ENCODE measurements at regions not wholly inside any gene's neighbourhood (a gene's known extent, or its start where the extent isn't known, plus 50 kb on each side); places are given as distances from the start of the nearest gene placed in this dataset.

DNA sequence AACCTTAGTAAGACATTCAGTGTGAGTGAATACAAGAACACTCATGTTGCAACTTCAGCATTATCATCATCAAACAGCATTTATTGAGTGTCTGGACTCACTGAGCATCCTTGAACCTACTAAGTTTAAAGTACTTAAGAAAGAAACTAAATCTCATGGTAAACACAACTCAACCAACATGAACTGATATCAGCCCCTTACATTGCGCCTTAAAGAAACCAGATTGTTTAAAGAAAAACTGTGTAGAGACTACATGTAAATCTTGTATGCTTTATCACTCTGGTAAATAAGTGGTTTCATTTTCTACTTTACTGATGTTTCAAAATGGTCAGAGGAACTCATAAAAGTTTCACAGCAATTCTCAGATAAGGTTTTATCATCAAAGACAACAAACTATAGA is 157.5 kb upstream of the FERD3L start:
- no peak overlapping the region for H3K4me3 ChIP-seq (ENCODE audit: insufficient read depth, low read depth, low read length)
- Mint-ChIP-seq H3K4me3 (ENCODE audit: unreplicated experiment) (no peak overlapping the region), H3K9me3 (ENCODE audit: unreplicated experiment) (no peaks in the 10 kb centered on the region), H3K36me3 (ENCODE audit: low read depth, unreplicated experiment) (no peaks in the 10 kb centered on the region), H3K27me3 (ENCODE audit: low read depth, unreplicated experiment) (no peaks in the 10 kb centered on the region), H3K4me1 (ENCODE audit: low read depth, unreplicated experiment) (no peaks in the 10 kb centered on the region), H3K27ac (ENCODE audit: unreplicated experiment) (no peak overlapping the region)
- H3K9me3 ChIP-seq (ENCODE audit: insufficient read depth, low read depth, low read length), result no peaks in the 10 kb centered on the region
- H3K9ac ChIP-seq (ENCODE audit: low read length), result no peak overlapping the region
- no peaks in the 10 kb centered on the region for H3K36me3 ChIP-seq (ENCODE audit: insufficient read depth, low read length)
- no peaks in the 10 kb centered on the region for H3K79me2 ChIP-seq (ENCODE audit: insufficient read depth, low read length)
- H2AFZ ChIP-seq (ENCODE audit: low read depth, low read length), result no peak overlapping the region
- no peaks in the 10 kb centered on the region for H3K4me1 ChIP-seq (ENCODE audit: insufficient read depth, low read length)
- FAIRE-seq (no peak), DNase-seq (ENCODE audit: low read depth) (no peak)
- no peaks in the 10 kb centered on the region for H3K27me3 ChIP-seq (ENCODE audit: insufficient read depth, low read length)
- H3K27ac ChIP-seq (ENCODE audit: low read depth, low read length), result no peak overlapping the region
- H4K20me1 ChIP-seq (ENCODE audit: insufficient read depth, low read length), result no peaks in the 10 kb centered on the region
- no peak for TF ChIP-seq EZH2 (IDR thresholded peaks at IDR 0.05; ENCODE audit: insufficient read depth, low read length)
- TF ChIP-seq, protein P1, sequence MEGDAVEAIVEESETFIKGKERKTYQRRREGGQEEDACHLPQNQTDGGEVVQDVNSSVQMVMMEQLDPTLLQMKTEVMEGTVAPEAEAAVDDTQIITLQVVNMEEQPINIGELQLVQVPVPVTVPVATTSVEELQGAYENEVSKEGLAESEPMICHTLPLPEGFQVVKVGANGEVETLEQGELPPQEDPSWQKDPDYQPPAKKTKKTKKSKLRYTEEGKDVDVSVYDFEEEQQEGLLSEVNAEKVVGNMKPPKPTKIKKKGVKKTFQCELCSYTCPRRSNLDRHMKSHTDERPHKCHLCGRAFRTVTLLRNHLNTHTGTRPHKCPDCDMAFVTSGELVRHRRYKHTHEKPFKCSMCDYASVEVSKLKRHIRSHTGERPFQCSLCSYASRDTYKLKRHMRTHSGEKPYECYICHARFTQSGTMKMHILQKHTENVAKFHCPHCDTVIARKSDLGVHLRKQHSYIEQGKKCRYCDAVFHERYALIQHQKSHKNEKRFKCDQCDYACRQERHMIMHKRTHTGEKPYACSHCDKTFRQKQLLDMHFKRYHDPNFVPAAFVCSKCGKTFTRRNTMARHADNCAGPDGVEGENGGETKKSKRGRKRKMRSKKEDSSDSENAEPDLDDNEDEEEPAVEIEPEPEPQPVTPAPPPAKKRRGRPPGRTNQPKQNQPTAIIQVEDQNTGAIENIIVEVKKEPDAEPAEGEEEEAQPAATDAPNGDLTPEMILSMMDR (IDR thresholded peaks at IDR 0.05; ENCODE audit: insufficient read depth, low read depth, low read length), result no peak
- no peak overlapping the region for H3K4me2 ChIP-seq (ENCODE audit: low read length)

DNA sequence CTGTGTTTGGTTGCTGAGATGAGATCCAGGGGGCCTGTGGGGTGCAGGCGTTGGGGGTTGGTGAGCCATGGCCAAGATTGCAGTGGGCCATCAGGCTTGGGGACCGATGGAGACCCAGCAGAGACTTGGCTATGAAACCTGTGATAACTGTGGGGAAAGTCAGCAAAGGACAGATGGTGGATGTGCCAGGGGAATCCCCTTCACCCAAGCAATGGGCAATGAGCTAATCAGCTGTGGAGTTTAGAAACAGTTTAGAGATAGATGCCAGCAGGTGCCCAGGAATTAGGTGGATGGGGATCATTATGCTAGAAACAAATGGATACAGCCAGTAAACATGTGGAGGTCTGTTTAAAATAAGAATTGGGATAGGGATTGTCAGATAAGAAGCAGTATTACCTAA is 151.4 kb upstream of the FERD3L start:
- Histone ChIP-seq H3K4me1 (ENCODE audit: insufficient read depth, low read length) (no peaks in the 10 kb centered on the region), H3K9ac (ENCODE audit: low read length) (no peak overlapping the region), H2AFZ (ENCODE audit: low read depth, low read length) (no peak overlapping the region), H3K27me3 (ENCODE audit: insufficient read depth, low read length) (no peaks in the 10 kb centered on the region), H3K27ac (ENCODE audit: low read depth, low read length) (no peak overlapping the region), H3K4me3 (ENCODE audit: insufficient read depth, low read depth, low read length) (no peak overlapping the region), H3K9me3 (ENCODE audit: insufficient read depth, low read depth, low read length) (no peaks in the 10 kb centered on the region), H3K36me3 (ENCODE audit: insufficient read depth, low read length) (no peaks in the 10 kb centered on the region), H4K20me1 (ENCODE audit: insufficient read depth, low read length) (no peaks in the 10 kb centered on the region), H3K79me2 (ENCODE audit: insufficient read depth, low read length) (no peaks in the 10 kb centered on the region), H3K4me2 (ENCODE audit: low read length) (no peak overlapping the region)
- DNase-seq (ENCODE audit: low read depth) (no peak), FAIRE-seq (no peak)
- Mint-ChIP-seq H3K27ac (ENCODE audit: unreplicated experiment) (no peak overlapping the region), H3K4me1 (ENCODE audit: low read depth, unreplicated experiment) (peaks cover 8% of the 10 kb centered on the region), H3K36me3 (ENCODE audit: low read depth, unreplicated experiment) (no peaks in the 10 kb centered on the region), H3K9me3 (ENCODE audit: unreplicated experiment) (no peaks in the 10 kb centered on the region), H3K4me3 (ENCODE audit: unreplicated experiment) (no peak overlapping the region), H3K27me3 (ENCODE audit: low read depth, unreplicated experiment) (no peaks in the 10 kb centered on the region)
- TF ChIP-seq, protein P1 (IDR thresholded peaks at IDR 0.05; ENCODE audit: insufficient read depth, low read depth, low read length), result no peak
- TF ChIP-seq EZH2 (IDR thresholded peaks at IDR 0.05; ENCODE audit: insufficient read depth, low read length), result no peak

DNA sequence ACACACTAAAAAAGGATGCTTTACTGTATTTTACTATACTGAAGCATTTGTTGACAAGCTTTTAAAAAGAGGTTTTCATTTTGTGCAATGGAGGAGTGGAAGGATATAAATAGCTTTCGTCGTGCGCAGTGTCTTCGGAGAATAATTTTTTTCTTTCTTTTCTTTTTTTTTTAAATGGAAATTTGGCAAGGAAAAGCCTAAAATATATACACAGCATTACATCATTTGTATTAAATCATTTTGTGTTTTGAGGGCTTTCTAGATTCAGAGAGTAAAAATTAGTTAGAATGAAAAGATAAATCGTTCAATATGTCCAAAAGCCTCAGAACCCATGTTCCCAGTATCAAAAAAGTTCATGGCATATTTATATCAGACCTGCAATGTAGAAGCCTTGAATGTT is 150.2 kb upstream of the FERD3L start:
- no peak overlapping the region for H3K27ac Mint-ChIP-seq (ENCODE audit: unreplicated experiment)
- Histone ChIP-seq H3K27me3 (ENCODE audit: insufficient read depth, low read length) (no peaks in the 10 kb centered on the region), H3K9ac (ENCODE audit: low read length) (no peak overlapping the region), H2AFZ (ENCODE audit: low read depth, low read length) (no peak overlapping the region), H3K27ac (ENCODE audit: low read depth, low read length) (no peak overlapping the region), H3K4me3 (ENCODE audit: insufficient read depth, low read depth, low read length) (no peak overlapping the region), H3K79me2 (ENCODE audit: insufficient read depth, low read length) (no peaks in the 10 kb centered on the region), H3K36me3 (ENCODE audit: insufficient read depth, low read length) (no peaks in the 10 kb centered on the region), H4K20me1 (ENCODE audit: insufficient read depth, low read length) (no peaks in the 10 kb centered on the region), H3K4me1 (ENCODE audit: insufficient read depth, low read length) (no peaks in the 10 kb centered on the region), H3K9me3 (ENCODE audit: insufficient read depth, low read depth, low read length) (no peaks in the 10 kb centered on the region), H3K4me2 (ENCODE audit: low read length) (no peak overlapping the region)
- DNase-seq (ENCODE audit: low read depth) (no peak), FAIRE-seq (no peak)
- H3K27me3 Mint-ChIP-seq (ENCODE audit: low read depth, unreplicated experiment), result no peaks in the 10 kb centered on the region
- no peak overlapping the region for H3K4me3 Mint-ChIP-seq (ENCODE audit: unreplicated experiment)
- H3K4me1 Mint-ChIP-seq (ENCODE audit: low read depth, unreplicated experiment), result peaks cover 8% of the 10 kb centered on the region
- H3K36me3 Mint-ChIP-seq (ENCODE audit: low read depth, unreplicated experiment), result no peaks in the 10 kb centered on the region
- no peaks in the 10 kb centered on the region for H3K9me3 Mint-ChIP-seq (ENCODE audit: unreplicated experiment)
- no peak for TF ChIP-seq EZH2 (IDR thresholded peaks at IDR 0.05; ENCODE audit: insufficient read depth, low read length)
- TF ChIP-seq, protein P1 (IDR thresholded peaks at IDR 0.05; ENCODE audit: insufficient read depth, low read depth, low read length), result no peak
